ENCODE measurements at regions not wholly inside any gene's neighbourhood (a gene's known extent, or its start where the extent isn't known, plus 50 kb on each side); places are given as distances from the start of the nearest gene placed in this dataset.
"Not testable (repeated sequence)": the region's sequence is repeated elsewhere in the genome, so short reads cannot be mapped to it uniquely, and the experiment has no call there.

DNA sequence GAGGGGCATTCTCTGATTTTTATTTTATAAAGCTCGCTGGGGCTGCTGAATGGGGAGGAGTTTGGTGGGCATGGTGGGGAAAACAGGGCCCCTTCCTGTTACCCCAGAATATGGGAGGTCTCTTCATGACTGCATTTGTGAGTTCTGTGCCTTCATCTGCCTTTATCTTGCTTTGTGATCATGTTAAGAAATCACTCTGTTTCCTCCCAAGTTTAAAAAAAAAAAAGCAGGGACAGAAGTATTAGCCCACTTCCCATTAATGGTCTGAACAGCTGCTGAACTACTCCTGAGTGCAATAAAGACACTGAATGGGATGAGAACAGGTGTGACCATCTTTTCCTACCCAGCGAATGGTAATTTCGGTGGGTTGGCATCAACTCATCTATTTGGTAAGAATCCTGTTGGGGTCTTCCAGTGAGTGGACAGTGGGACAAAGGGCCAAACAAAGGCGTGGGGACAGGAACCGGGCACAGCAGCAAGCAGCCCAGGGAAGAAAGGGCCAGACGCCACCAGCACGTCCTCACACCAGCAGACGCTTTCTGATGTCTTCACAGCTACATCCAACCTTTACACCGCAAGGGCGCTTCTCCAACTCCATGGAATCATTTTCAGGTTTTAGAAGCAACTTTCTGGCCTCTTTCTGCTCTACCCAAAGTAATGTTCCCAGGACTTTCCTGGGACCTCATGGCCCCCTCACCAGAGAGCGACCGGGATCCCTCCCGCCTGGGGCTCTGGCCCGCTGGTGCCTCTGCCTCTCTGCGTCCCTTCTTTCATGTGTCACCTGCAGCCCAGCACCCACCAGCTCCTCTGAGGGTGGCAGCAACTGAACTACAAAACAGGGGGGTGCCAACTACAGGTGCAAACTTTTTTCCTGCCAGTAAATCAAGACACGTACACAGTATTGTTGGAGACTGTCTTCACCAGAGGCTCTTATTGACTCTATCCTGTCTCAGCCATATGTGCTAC lies 160.2 kb downstream of the ADSS2 start:
- H3K36me3 ChIP-seq (ENCODE audit: insufficient read depth, low read depth, low read length): no peaks in the 10 kb centered on the region
- no peak overlapping the region for H3K9ac ChIP-seq (ENCODE audit: low read depth, low read length)
- 0 out of 2 replicates have a peak, but pooled peaks cover 5% of the 10 kb centered on the region for H3K9me3 ChIP-seq (ENCODE audit: insufficient read depth, low read depth, low read length)
- H3K27me3 ChIP-seq (ENCODE audit: insufficient read depth, low read length): no peaks in the 10 kb centered on the region
- H3K4me3 ChIP-seq (ENCODE audit: low read length): no peak overlapping the region
- no peak overlapping the region for H3K27ac ChIP-seq (ENCODE audit: low read length)
- H3K4me1 ChIP-seq (ENCODE audit: insufficient read depth, low read length): no peaks in the 10 kb centered on the region

DNA sequence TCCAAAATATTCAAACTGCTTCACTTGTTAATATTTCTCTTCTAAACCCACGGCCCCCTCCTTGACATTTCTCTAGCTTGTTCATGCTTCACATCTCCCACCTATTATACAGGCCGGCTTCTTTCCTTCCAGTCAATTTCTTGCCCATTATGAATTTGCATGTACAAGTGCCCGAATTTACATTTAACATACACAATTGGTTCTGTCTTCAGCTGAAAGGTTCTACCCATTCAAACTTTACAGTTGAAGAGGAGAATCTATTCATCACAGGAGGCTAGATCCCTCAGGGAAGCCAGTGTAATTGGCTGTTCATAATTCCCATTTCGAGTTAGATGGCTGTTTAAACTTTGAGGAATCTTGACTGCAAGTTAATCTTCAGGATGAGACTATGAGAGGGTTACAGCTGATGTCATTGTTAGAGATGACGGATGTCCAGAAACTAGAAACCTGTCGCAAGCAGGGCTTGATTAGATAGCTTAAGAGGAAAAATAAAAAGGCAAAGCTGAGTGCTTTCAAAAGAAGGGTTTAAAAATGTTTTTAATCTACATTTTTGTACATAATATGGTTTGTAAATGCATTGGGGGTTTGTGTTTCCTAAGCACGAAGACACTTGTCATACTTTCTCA lies 157.0 kb downstream of the ADSS2 start:
- H3K27me3 ChIP-seq (ENCODE audit: insufficient read depth, low read length): no peaks in the 10 kb centered on the region
- H3K4me3 ChIP-seq (ENCODE audit: low read length): no peak overlapping the region
- H3K9ac ChIP-seq (ENCODE audit: low read depth, low read length): no peak overlapping the region
- H3K4me1 ChIP-seq (ENCODE audit: insufficient read depth, low read length): no peaks in the 10 kb centered on the region
- H3K27ac ChIP-seq (ENCODE audit: low read length): no peak overlapping the region
- H3K9me3 ChIP-seq (ENCODE audit: insufficient read depth, low read depth, low read length): no peaks in the 10 kb centered on the region
- H3K36me3 ChIP-seq (ENCODE audit: insufficient read depth, low read depth, low read length): no peaks in the 10 kb centered on the region

- Histone ChIP-seq H3K4me1 (ENCODE audit: insufficient read depth, low read length) (no peaks in the 10 kb centered on the region), H3K36me3 (ENCODE audit: insufficient read depth, low read depth, low read length) (no peaks in the 10 kb centered on the region), H3K9ac (ENCODE audit: low read depth, low read length) (no peak overlapping the region), H3K4me3 (ENCODE audit: low read length) (no peak overlapping the region), H3K27ac (ENCODE audit: low read length) (no peak overlapping the region), H3K27me3 (ENCODE audit: insufficient read depth, low read length) (no peaks in the 10 kb centered on the region), H3K9me3 (ENCODE audit: insufficient read depth, low read depth, low read length) (no peaks in the 10 kb centered on the region)
These were observed 155.7 kb downstream of the ADSS2 start for GRCh38 chr1:244296003-244296402.

- H3K9ac ChIP-seq (ENCODE audit: low read depth, low read length): no peak overlapping the region
- no peaks in the 10 kb centered on the region for H3K36me3 ChIP-seq (ENCODE audit: insufficient read depth, low read depth, low read length)
- no peaks in the 10 kb centered on the region for H3K9me3 ChIP-seq (ENCODE audit: insufficient read depth, low read depth, low read length)
- no peaks in the 10 kb centered on the region for H3K4me1 ChIP-seq (ENCODE audit: insufficient read depth, low read length)
- H3K27ac ChIP-seq (ENCODE audit: low read length): no peak overlapping the region
- H3K4me3 ChIP-seq (ENCODE audit: low read length): no peak overlapping the region
- H3K27me3 ChIP-seq (ENCODE audit: insufficient read depth, low read length): no peaks in the 10 kb centered on the region
These were observed 155.3 kb downstream of the ADSS2 start for GRCh38 chr1:244296447-244296846.

DNA sequence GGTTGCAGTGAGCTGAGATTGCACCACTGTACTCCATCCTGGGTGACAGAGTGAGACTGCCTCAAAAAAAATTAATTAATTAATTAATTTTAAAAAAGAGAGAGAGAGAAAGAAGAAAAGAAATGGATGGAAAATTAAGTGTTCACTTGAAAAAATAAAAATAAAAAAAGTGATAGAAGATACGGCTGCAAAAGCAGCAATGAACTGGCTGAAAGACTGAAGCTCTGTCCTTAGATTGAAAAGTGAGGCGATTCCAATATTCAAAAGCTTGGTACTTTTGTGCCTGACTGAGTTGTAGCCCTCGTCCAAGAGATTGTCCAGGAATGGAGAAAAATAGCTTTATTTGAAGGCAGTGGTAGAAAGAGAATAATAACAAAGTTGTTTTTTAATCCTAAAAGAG lies 154.6 kb downstream of the ADSS2 start:
- H3K4me3 ChIP-seq (ENCODE audit: low read length): no peak overlapping the region
- no peak overlapping the region for H3K9ac ChIP-seq (ENCODE audit: low read depth, low read length)
- H3K36me3 ChIP-seq (ENCODE audit: insufficient read depth, low read depth, low read length): no peaks in the 10 kb centered on the region
- H3K4me1 ChIP-seq (ENCODE audit: insufficient read depth, low read length): no peaks in the 10 kb centered on the region
- no peaks in the 10 kb centered on the region for H3K27me3 ChIP-seq (ENCODE audit: insufficient read depth, low read length)
- H3K9me3 ChIP-seq (ENCODE audit: insufficient read depth, low read depth, low read length): no peaks in the 10 kb centered on the region
- no peak overlapping the region for H3K27ac ChIP-seq (ENCODE audit: low read length)

DNA sequence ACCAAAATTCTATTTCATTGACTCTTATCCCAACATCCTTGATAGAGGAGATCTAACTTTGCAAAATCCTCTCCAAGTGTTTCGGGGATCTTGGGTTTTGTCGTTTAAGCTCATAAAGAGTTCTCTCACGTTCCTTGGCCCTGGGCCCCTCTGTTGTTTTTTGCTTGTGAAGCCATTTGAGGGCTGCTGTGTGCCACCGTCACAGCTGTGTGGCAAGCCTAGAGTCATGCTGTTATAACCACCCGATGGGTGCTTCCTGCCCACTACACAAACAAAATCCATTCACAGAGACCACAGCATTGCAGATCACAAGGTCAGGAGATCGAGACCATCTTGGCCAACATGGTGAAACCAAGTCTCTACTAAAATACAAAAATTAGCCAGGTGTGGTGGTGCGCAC lies 154.1 kb downstream of the ADSS2 start:
- no peaks in the 10 kb centered on the region for H3K27me3 ChIP-seq (ENCODE audit: insufficient read depth, low read length)

DNA sequence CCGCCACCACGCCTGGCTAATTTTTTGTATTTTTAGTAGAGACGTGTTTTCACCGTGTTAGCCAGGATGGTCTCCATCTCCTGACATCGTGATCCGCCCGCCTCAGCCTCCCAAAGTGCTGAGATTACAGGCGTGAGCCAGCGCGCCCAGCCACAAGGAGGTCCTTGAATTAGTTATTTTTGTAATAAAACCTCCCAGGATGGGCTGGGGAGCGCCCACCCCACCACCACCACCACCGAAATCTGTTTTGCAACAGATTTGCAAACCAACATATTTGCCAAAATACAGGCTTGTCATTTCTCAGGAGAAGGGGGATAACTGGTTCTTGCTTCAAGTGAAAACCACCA lies 151.7 kb downstream of the ADSS2 start:
- not testable (repeated sequence) for H3K27ac ChIP-seq (ENCODE audit: low read length); H3K4me3 ChIP-seq (ENCODE audit: low read length); H3K9ac ChIP-seq (ENCODE audit: low read depth, low read length); H3K9me3 ChIP-seq (ENCODE audit: insufficient read depth, low read depth, low read length); H3K4me1 ChIP-seq (ENCODE audit: insufficient read depth, low read length); H3K36me3 ChIP-seq (ENCODE audit: insufficient read depth, low read depth, low read length); H3K27me3 ChIP-seq (ENCODE audit: insufficient read depth, low read length)

More for the DNA sequence above, 154.1 kb downstream of the ADSS2 start:
- H3K36me3 ChIP-seq (ENCODE audit: insufficient read depth, low read depth, low read length): no peaks in the 10 kb centered on the region
- H3K9me3 ChIP-seq (ENCODE audit: insufficient read depth, low read depth, low read length): no peaks in the 10 kb centered on the region
- no peaks in the 10 kb centered on the region for H3K4me1 ChIP-seq (ENCODE audit: insufficient read depth, low read length)
- H3K9ac ChIP-seq (ENCODE audit: low read depth, low read length): no peak overlapping the region
- H3K4me3 ChIP-seq (ENCODE audit: low read length): no peak overlapping the region
- H3K27ac ChIP-seq (ENCODE audit: low read length): no peak overlapping the region

DNA sequence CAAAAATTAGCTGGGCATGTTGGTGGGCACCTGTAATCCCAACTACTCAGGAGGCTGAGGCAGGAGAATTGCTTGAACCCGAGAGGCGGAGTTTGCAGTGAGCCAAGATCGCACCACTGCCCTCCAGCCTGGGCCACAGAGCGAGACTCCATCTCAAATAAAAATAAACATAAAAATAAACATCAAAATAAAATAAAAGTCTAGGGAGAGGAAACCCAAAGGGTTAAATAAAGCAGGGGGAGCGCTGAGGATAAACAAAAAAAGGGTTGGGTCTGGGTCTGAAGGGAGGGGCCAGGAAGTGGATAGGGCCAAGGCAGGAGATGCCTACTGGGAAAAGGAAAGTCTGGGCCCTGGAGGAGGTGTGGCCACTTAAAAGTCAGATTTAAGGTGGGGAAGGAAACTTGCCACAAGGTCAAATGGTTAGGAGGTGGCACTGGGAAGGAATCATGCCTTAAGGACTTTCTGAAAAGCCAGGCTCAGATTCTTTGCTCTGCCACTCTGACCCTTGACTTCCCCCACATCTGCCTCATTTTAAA lies 150.0 kb downstream of the ADSS2 start:
- Histone ChIP-seq H3K4me1 (ENCODE audit: insufficient read depth, low read length) (no peaks in the 10 kb centered on the region), H3K4me3 (ENCODE audit: low read length) (no peak overlapping the region), H3K9me3 (ENCODE audit: insufficient read depth, low read depth, low read length) (peaks cover 15% of the 10 kb centered on the region), H3K36me3 (ENCODE audit: insufficient read depth, low read depth, low read length) (no peaks in the 10 kb centered on the region), H3K9ac (ENCODE audit: low read depth, low read length) (no peak overlapping the region), H3K27me3 (ENCODE audit: insufficient read depth, low read length) (no peaks in the 10 kb centered on the region), H3K27ac (ENCODE audit: low read length) (no peak overlapping the region)

DNA sequence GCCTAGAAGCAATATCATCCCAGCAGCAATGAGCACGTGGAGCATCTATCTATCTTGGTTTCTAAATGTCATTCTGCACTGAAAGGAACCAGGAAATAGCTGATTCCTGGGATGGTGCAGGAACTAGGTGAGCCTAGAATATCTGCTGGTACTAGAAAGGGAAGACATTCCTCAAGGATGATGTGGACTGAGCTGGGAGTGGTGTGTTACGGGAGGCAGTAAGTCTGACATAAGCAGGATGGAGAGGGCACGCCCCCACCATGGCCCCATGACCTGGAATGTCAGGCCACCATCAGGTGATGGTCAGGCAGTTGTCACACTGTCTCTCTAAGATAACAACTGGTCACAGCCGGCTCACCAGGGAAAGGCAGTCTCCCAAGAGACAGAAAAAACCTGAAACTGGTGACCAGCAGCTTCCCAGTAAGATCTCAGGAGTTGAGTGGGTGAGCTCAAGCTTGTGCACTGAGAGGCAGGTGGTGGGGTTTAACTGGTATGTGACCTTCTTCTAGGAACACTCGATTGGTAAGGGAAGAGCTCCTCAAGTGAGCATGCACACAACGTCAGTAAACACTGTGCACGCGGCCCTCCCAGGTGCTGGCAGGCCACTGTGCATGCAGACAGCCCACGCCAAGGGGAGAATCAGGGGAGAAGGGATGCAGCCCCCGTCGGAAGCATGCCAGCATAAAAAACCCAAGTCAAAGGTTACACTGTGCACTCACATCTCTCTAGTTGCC lies 148.7 kb downstream of the ADSS2 start:
- Histone ChIP-seq H3K9me3 (ENCODE audit: insufficient read depth, low read depth, low read length) (peaks cover 28% of the 10 kb centered on the region), H3K27ac (ENCODE audit: low read length) (no peak overlapping the region), H3K4me3 (ENCODE audit: low read length) (no peak overlapping the region), H3K36me3 (ENCODE audit: insufficient read depth, low read depth, low read length) (no peaks in the 10 kb centered on the region), H3K27me3 (ENCODE audit: insufficient read depth, low read length) (no peaks in the 10 kb centered on the region), H3K4me1 (ENCODE audit: insufficient read depth, low read length) (no peaks in the 10 kb centered on the region), H3K9ac (ENCODE audit: low read depth, low read length) (no peak overlapping the region)

GRCh38 chr1:244303610-244303969 lies 148.1 kb downstream of the ADSS2 start:
- peaks cover 33% of the 10 kb centered on the region for H3K9me3 ChIP-seq (ENCODE audit: insufficient read depth, low read depth, low read length)
- H3K4me1 ChIP-seq (ENCODE audit: insufficient read depth, low read length): no peaks in the 10 kb centered on the region
- H3K9ac ChIP-seq (ENCODE audit: low read depth, low read length): no peak overlapping the region
- no peak overlapping the region for H3K4me3 ChIP-seq (ENCODE audit: low read length)
- no peak overlapping the region for H3K27ac ChIP-seq (ENCODE audit: low read length)
- H3K36me3 ChIP-seq (ENCODE audit: insufficient read depth, low read depth, low read length): no peaks in the 10 kb centered on the region
- no peaks in the 10 kb centered on the region for H3K27me3 ChIP-seq (ENCODE audit: insufficient read depth, low read length)

DNA sequence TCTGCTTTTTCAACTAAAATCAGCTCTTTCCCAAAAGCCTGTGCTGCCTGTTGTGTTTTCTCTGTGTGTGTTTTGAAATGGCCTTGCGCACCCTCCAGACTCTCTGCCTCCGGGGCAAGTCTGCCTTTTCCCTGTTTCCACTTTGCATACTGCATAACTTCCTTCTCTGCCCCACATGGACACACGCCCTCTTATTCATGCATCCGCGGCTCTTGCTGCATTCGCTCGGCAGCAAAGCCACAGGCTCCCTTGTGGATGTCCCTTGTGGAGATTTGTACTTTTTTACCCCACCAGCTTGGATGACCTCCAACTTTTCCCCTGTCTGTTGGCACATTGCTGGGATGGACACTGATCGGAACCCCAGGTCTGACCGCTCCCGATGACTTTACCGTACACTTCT lies 147.6 kb downstream of the ADSS2 start:
- Histone ChIP-seq H3K27ac (ENCODE audit: low read length) (no peak overlapping the region), H3K4me3 (ENCODE audit: low read length) (no peak overlapping the region), H3K9me3 (ENCODE audit: insufficient read depth, low read depth, low read length) (peaks cover 36% of the 10 kb centered on the region), H3K36me3 (ENCODE audit: insufficient read depth, low read depth, low read length) (no peaks in the 10 kb centered on the region), H3K4me1 (ENCODE audit: insufficient read depth, low read length) (no peaks in the 10 kb centered on the region), H3K27me3 (ENCODE audit: insufficient read depth, low read length) (no peaks in the 10 kb centered on the region), H3K9ac (ENCODE audit: low read depth, low read length) (no peak overlapping the region)
